WI38 (cell line): ENCODE measurements at regions not wholly inside any gene's neighbourhood (a gene's known extent, or its start where the extent isn't known, plus 50 kb on each side); places are given as distances from the start of the nearest gene placed in this dataset.

Experiments used
- H3K4me3 ChIP-seq: 2 replicates; pipeline ENCODE4 v1.5.1; 2011; ENCODE audit warnings: low read depth, mild to moderate bottlenecking, control low read depth, low read length
- TF ChIP-seq, protein P1 (sequence below): IDR thresholded peaks from 2 replicates; pipeline ENCODE4 v1.5.1; 2012; ENCODE audit warnings: low read depth, mild to moderate bottlenecking, control low read depth, low read length

DNA sequence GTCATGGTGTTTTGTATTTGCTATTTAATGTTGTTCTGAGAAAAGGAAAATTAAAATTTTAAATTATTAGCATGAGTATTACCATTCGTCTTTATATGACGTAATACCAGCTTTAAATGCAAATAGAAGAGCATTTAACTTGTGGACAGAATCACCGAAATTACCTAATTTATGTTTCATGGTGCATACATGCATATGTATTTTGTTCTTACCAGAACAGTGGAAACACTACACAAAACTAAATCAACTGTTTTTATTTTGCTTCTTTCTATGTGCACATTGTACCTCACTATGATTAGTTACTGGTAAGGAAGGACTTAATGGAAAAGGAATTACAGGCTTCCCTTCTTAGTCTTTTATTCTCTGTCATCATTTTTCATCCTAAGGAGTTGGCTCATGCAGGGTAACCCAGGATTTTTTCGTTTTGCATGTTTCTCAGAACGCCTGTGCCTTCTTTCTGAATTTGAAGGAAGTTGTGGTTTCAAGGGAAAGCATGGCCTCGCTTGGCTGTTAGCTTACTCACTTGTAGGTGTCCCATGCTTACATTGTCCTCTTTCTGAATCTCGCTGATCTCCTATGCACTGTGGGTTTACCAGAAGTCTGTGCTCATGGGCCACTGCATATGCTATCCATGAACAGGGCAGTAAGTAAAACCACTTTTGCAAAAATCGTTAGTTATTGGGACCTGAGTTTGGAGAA is 300.0 kb upstream of the PUDP start:
- TF ChIP-seq, protein P1, sequence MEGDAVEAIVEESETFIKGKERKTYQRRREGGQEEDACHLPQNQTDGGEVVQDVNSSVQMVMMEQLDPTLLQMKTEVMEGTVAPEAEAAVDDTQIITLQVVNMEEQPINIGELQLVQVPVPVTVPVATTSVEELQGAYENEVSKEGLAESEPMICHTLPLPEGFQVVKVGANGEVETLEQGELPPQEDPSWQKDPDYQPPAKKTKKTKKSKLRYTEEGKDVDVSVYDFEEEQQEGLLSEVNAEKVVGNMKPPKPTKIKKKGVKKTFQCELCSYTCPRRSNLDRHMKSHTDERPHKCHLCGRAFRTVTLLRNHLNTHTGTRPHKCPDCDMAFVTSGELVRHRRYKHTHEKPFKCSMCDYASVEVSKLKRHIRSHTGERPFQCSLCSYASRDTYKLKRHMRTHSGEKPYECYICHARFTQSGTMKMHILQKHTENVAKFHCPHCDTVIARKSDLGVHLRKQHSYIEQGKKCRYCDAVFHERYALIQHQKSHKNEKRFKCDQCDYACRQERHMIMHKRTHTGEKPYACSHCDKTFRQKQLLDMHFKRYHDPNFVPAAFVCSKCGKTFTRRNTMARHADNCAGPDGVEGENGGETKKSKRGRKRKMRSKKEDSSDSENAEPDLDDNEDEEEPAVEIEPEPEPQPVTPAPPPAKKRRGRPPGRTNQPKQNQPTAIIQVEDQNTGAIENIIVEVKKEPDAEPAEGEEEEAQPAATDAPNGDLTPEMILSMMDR: no peak
- H3K4me3 ChIP-seq: no peak overlapping the region

DNA sequence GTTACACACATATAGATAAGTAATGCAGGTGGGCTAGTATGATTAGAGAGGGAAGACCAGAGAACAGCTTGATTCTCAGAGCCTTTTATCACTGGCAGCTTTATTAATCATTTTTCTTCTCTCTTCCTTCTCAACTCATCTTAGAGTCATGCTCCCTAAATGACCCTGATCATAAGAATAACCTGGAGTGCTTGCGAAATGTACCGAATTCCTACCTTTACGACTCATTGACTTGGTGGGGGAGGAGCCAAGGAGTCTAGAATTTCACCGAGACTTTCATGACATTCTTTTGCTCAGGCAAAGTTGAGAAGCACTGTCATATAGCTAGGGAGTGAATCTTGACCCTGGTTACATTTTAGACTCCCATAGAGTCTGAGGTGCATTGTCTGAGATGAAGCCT is 298.9 kb upstream of the PUDP start:
- no peak overlapping the region for H3K4me3 ChIP-seq
- TF ChIP-seq, protein P1: no peak

DNA sequence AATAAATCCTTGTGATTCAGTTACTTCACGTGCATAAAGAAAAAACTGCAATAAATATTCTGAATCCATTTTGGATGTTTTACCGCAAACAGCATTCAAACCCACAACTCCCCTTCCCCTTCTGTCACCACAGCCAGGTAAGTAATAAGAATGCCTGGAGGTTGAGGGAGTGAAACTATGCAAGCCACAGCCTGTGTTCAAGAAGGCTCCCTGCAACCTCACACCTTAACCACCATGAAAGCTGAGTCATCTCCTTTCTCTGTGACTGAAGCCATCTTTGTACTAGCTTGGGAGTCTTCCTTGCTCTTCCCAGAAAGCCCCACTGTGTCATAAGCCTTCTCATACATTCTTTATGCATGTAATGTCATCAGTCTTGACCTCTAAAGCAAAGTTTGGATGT is 297.0 kb upstream of the PUDP start:
- TF ChIP-seq, protein P1: no peak
- no peak overlapping the region for H3K4me3 ChIP-seq

DNA sequence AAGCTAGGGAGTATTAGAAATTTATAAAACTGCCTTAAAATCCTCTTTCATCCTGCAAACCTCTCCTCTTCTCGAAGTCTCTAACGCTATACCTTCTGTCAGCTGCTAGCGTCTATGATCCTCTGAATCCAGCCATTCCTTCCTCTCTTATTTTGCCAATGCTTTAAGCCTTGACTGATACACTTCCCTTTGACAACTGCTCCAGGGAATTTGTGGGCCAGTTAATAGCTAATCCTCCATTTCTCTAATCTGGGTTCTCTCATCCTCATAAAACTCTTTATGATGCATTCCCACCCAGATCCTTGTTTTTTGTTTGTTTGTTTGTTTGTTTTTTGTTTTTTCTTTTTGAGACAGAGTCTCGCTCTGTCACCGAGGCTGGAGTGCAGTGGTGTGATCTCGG is 293.6 kb upstream of the PUDP start:
- TF ChIP-seq, protein P1: no peak
- H3K4me3 ChIP-seq: no peak overlapping the region

DNA sequence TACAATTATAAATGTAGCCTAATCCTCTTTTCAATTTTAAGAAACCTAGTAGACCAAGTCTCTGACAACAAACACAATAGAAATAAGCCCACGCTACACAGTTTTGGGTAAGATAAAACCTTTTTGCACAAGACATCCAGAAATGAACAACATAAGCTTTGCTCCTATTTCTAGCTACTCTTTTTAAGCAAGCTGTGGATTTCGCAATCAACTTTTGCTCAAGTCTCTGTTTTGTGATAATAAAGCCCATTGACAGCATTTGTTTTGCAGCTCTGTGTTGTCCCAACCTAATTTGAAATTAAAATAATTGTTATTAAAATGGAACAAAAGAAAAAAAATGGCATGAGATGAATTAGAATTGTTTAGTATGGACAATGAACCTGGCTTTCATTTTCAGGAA is 287.9 kb upstream of the PUDP start:
- TF ChIP-seq, protein P1: no peak
- no peak overlapping the region for H3K4me3 ChIP-seq

DNA sequence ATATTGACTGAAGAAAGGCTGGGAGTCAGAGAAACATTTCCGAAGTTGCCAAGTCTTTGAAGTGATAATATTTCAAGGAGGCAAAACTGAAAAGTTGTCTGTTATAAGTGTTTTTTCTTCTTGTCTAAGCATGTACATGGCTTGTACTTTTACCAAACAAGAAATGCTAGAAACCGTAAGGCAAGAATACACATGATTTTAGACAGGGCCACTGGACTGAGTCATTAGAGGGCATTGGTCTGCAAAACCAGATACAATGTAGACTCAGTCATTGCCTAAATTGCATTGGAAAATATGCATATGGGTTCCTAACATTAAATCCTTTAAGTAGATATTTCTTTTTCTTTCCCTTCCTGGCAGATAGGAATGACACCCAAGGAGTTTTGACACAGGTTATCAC is 284.9 kb upstream of the PUDP start:
- TF ChIP-seq, protein P1: no peak
- no peak overlapping the region for H3K4me3 ChIP-seq

DNA sequence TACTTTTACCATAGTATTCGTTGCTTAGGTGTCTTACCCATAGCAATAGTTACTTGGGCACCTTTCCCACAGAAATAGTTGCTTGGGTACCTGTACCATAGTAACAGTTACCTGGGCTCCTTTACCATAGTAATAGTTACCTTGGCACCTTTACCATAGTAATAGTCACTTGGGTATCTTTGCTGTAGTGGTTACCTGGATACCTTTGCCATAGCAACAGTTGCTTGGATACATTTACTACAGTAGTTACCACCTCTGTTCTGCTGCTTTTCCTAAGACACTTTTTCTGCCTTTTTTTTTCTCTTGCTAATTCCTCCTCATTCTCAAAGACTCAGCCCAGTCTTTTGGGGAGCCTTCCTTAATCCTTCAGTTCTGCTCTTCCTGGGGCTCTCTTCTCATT is 272.8 kb upstream of the PUDP start:
- no peak overlapping the region for H3K4me3 ChIP-seq
- TF ChIP-seq, protein P1: no peak
